OCI-LY1 (cell line): ENCODE measurements at regions not wholly inside any gene's neighbourhood (a gene's known extent, or its start where the extent isn't known, plus 50 kb on each side); places are given as distances from the start of the nearest gene placed in this dataset.

Experiments used
- H2AFZ ChIP-seq: fragments of 200-600 bp; sonication (generic), shearing (Covaris generic); 2 replicates; pipeline ENCODE4 v1.6.0; 2014; ENCODE audit warnings: antibody characterized with exemption, mild to moderate bottlenecking, low read length
- H3F3A ChIP-seq: fragments of 200-600 bp; sonication (generic), shearing (Covaris generic); 2 replicates; pipeline ENCODE4 v1.6.0; 2014; ENCODE audit warnings: mild to moderate bottlenecking, antibody characterized with exemption, low read length, moderate library complexity; ENCODE audit not compliant: insufficient read depth
- H3K27ac ChIP-seq: fragments of 200-600 bp; sonication (generic); 2 replicates; pipeline ENCODE4 v1.5.1; 2014; ENCODE audit warnings: low read length, mixed run types, mild to moderate bottlenecking, low read depth; ENCODE audit not compliant: poor library complexity, severe bottlenecking
- H3K27me3 ChIP-seq: fragments of 200-600 bp; sonication (generic); 2 replicates; pipeline ENCODE4 v1.6.0; 2014; ENCODE audit warnings: antibody characterized with exemption, mild to moderate bottlenecking, low read length, moderate library complexity; ENCODE audit not compliant: insufficient read depth
- H3K36me3 ChIP-seq: fragments of 200-600 bp; sonication (generic); 2 replicates; pipeline ENCODE4 v1.6.1; 2014; ENCODE audit warnings: mild to moderate bottlenecking, antibody characterized with exemption, low read length, moderate library complexity, mixed read lengths; ENCODE audit not compliant: insufficient read depth
- H3K4me1 ChIP-seq: fragments of 200-600 bp; sonication (generic); 2 replicates; pipeline ENCODE4 v1.5.1; 2014; ENCODE audit warnings: mild to moderate bottlenecking, low read length, moderate library complexity; ENCODE audit not compliant: insufficient read depth, severe bottlenecking
- H3K4me2 ChIP-seq: fragments of 200-600 bp; sonication (generic), shearing (Covaris generic); 2 replicates; pipeline ENCODE4 v1.6.1; 2014; ENCODE audit warnings: low read length
- H3K4me3 ChIP-seq: fragments of 200-600 bp; sonication (generic); 2 replicates; pipeline ENCODE4 v1.5.1; 2014; ENCODE audit warnings: low read length, low read depth, mild to moderate bottlenecking, mixed read lengths; ENCODE audit not compliant: poor library complexity, severe bottlenecking
- H3K79me2 ChIP-seq: fragments of 200-600 bp; shearing (Covaris generic); 2 replicates; pipeline ENCODE4 v1.6.1; 2016; ENCODE audit warnings: mixed run types, low read length, mixed read lengths; ENCODE audit not compliant: insufficient read depth
- H3K9ac ChIP-seq: fragments of 200-600 bp; sonication (generic), shearing (Covaris generic); 2 replicates; pipeline ENCODE4 v1.6.1; 2014; ENCODE audit warnings: mild to moderate bottlenecking, low read length, mixed read lengths
- H3K9me2 ChIP-seq: fragments of 200-600 bp; sonication (generic), shearing (Covaris generic); 2 replicates; pipeline ENCODE4 v1.6.1; 2014; ENCODE audit warnings: low read depth, mild to moderate bottlenecking, low read length, mixed read lengths
- H3K9me3 ChIP-seq: fragments of 200-600 bp; shearing (Covaris generic); 2 replicates; pipeline ENCODE4 v1.6.1; 2014; ENCODE audit warnings: low read length, mixed read lengths
- H4K20me1 ChIP-seq: fragments of 200-600 bp; sonication (generic), shearing (Covaris generic); 2 replicates; pipeline ENCODE4 v1.6.0; 2016; ENCODE audit warnings: mild to moderate bottlenecking, low read length; ENCODE audit not compliant: insufficient read depth
- EZH2 ChIP-seq: fragments of 200-600 bp; sonication (generic), shearing (Covaris generic); IDR thresholded peaks from 2 replicates; pipeline ENCODE4 v1.8.0; 2017; ENCODE audit warnings: borderline replicate concordance, mixed run types, mild to moderate bottlenecking, antibody characterized with exemption, low read length, moderate library complexity, mixed read lengths
- TF ChIP-seq, protein P1 (sequence below): fragments of 200-600 bp; sonication (generic), shearing (Covaris generic); IDR thresholded peaks from 2 replicates; pipeline ENCODE4 v1.5.1; 2017; ENCODE audit warnings: mild to moderate bottlenecking, antibody characterized with exemption, low read length, moderate library complexity, mixed read lengths

DNA sequence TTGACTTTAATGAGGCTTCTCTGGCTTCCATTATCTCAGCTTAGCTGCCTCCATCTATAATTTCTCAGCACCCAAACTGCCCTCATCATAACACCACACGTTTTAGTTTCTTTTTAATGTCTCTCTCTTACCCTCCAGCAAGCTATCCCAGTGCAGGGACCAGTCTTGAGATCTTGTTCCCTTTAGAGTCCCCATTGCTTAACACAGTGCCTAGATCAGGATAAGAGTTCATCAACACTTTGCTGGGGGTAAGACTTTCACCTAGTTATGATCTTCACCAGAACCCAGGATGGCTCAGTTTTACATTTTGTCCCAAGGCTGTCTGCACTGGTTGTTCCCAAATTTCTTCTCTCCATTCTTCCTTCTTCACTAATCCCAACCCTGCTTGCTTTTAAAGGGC lies 126.1 kb downstream of the OR2B2 start:
- H3F3A ChIP-seq: no peaks in the 10 kb centered on the region
- TF ChIP-seq EZH2: no peak
- TF ChIP-seq, protein P1, sequence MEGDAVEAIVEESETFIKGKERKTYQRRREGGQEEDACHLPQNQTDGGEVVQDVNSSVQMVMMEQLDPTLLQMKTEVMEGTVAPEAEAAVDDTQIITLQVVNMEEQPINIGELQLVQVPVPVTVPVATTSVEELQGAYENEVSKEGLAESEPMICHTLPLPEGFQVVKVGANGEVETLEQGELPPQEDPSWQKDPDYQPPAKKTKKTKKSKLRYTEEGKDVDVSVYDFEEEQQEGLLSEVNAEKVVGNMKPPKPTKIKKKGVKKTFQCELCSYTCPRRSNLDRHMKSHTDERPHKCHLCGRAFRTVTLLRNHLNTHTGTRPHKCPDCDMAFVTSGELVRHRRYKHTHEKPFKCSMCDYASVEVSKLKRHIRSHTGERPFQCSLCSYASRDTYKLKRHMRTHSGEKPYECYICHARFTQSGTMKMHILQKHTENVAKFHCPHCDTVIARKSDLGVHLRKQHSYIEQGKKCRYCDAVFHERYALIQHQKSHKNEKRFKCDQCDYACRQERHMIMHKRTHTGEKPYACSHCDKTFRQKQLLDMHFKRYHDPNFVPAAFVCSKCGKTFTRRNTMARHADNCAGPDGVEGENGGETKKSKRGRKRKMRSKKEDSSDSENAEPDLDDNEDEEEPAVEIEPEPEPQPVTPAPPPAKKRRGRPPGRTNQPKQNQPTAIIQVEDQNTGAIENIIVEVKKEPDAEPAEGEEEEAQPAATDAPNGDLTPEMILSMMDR: no peak
- no peaks in the 10 kb centered on the region for H3K9me3 ChIP-seq
- H2AFZ ChIP-seq: no peak overlapping the region
- no peaks in the 10 kb centered on the region for H4K20me1 ChIP-seq
- no peaks in the 10 kb centered on the region; the same call in 1 of the 2 replicates for H3K36me3 ChIP-seq
- no peak overlapping the region for H3K27ac ChIP-seq
- no peak overlapping the region for H3K4me2 ChIP-seq
- no peaks in the 10 kb centered on the region for H3K27me3 ChIP-seq
- no peak overlapping the region for H3K4me3 ChIP-seq
- H3K4me1 ChIP-seq: no peaks in the 10 kb centered on the region
- no peaks in the 10 kb centered on the region for H3K79me2 ChIP-seq
- no peaks in the 10 kb centered on the region for H3K9me2 ChIP-seq
- H3K9ac ChIP-seq: no peak overlapping the region

DNA sequence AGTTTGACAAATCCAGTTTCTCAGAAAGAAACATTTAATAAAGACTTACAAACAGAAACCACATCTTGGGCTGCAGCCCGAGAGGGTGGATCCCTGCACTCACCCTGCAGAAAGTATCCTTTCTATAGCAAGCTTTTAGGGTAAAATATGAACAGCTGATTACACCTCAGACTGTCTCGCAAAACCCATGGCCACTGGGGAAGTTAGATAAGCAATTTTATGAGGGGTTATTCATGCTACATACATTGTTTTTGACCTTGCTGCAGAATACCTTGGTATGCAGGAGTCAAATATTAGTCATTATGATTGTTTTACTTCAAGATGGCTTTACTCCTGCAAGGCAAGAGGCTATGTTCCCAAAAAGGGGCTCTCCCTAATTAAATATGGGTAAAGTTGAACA lies 126.9 kb downstream of the OR2B2 start:
- no peaks in the 10 kb centered on the region for H4K20me1 ChIP-seq
- H3F3A ChIP-seq: no peaks in the 10 kb centered on the region
- H2AFZ ChIP-seq: no peak overlapping the region
- no peak overlapping the region for H3K27ac ChIP-seq
- H3K4me1 ChIP-seq: no peaks in the 10 kb centered on the region
- no peaks in the 10 kb centered on the region; the same call in 1 of the 2 replicates for H3K36me3 ChIP-seq
- H3K9ac ChIP-seq: no peak overlapping the region
- no peak overlapping the region for H3K4me2 ChIP-seq
- H3K27me3 ChIP-seq: no peaks in the 10 kb centered on the region
- H3K9me2 ChIP-seq: no peaks in the 10 kb centered on the region
- no peaks in the 10 kb centered on the region for H3K79me2 ChIP-seq
- TF ChIP-seq, protein P1: no peak
- no peak for TF ChIP-seq EZH2
- H3K4me3 ChIP-seq: no peak overlapping the region
- H3K9me3 ChIP-seq: no peaks in the 10 kb centered on the region

DNA sequence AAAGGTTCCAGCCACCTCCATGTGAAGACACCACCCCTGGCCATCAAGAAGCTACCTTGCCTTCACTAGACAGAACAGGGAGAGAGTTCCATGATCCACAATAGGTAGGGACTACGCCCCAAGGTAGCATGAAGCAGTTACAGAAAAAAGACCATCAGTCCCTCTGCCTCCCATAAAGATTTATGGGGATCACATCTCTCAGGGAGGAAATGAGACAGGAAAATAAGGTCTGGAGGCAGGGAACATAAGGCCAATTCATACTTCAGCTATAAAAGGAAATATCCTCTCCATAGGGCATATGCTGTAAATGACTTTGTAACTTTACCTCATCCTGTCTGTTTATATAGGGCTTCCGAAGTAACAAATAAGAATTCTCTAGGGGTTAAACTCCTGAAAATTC lies 129.4 kb downstream of the OR2B2 start:
- Histone ChIP-seq H3F3A (no peaks in the 10 kb centered on the region), H3K27ac (no peak overlapping the region), H3K79me2 (no peaks in the 10 kb centered on the region), H3K4me2 (no peak overlapping the region), H3K9me2 (no peaks in the 10 kb centered on the region), H4K20me1 (no peaks in the 10 kb centered on the region), H3K9me3 (no peaks in the 10 kb centered on the region), H3K27me3 (no peaks in the 10 kb centered on the region), H3K4me1 (no peaks in the 10 kb centered on the region), H3K4me3 (no peak overlapping the region), H3K9ac (no peak overlapping the region), H3K36me3 (no peaks in the 10 kb centered on the region; the same call in 1 of the 2 replicates), H2AFZ (no peak overlapping the region)
- TF ChIP-seq, protein P1: no peak
- no peak for TF ChIP-seq EZH2
